ENCODE measurements at regions not wholly inside any gene's neighbourhood (a gene's known extent, or its start where the extent isn't known, plus 50 kb on each side); places are given as distances from the start of the nearest gene placed in this dataset.

- TF ChIP-seq ZSCAN29 (IDR thresholded peaks at IDR 0.05) (peak; percentile 8; the same call in 1 of the 2 replicates), EP300 (IDR thresholded peaks at IDR 0.05; ENCODE audit: borderline replicate concordance in 1 of 2, control insufficient read depth in 1 of 2, low read depth in 2 of 2, low read length in 2 of 2) (0 out of 4 replicates have a peak, but pooled peaks have one; percentile 18 to 30), ZBTB11 (CRISPR knock-in tag; IDR thresholded peaks at IDR 0.05) (no peak), TCF12 (IDR thresholded peaks at IDR 0.05; ENCODE audit: low read depth, low read length) (no peak), ZNF592 (IDR thresholded peaks at IDR 0.05) (no peak), POLR2A (IDR thresholded peaks at IDR 0.05; ENCODE audit: low read depth, low read length) (peak; percentile 59), RUNX3 (IDR thresholded peaks at IDR 0.05; ENCODE audit: low read length) (peak; percentile 94), SPI1 (IDR thresholded peaks at IDR 0.05; ENCODE audit: borderline replicate concordance, insufficient read depth, low read depth, low read length) (no peak), DPF2 (IDR thresholded peaks at IDR 0.05) (peak; percentile 82; the same call in 1 of the 2 replicates), FOXM1 (IDR thresholded peaks at IDR 0.05; ENCODE audit: low read depth, low read length) (peak; percentile 77; the same call in 1 of the 2 replicates), NR2F1 (conservative IDR thresholded peaks at IDR 0.05) (peak; percentile 67), MYC (IDR thresholded peaks at IDR 0.05; ENCODE audit: insufficient read depth, insufficient read length, insufficient replicate concordance, low read length, severe bottlenecking) (no peak), SUZ12 (IDR thresholded peaks at IDR 0.05; ENCODE audit: unreplicated experiment) (no peak), RCOR1 (conservative IDR thresholded peaks at IDR 0.05; ENCODE audit: low read depth, low read length) (no peak), BACH1 (IDR thresholded peaks at IDR 0.05; ENCODE audit: borderline replicate concordance) (no peak), MEF2A (IDR thresholded peaks at IDR 0.05; ENCODE audit: insufficient read depth, low read depth, low read length) (peak; percentile 80; the same call in 1 of the 2 replicates), GATAD2B (conservative IDR thresholded peaks at IDR 0.05; ENCODE audit: low read depth) (peak; percentile 42; the same call in 1 of the 2 replicates), ZNF687 (IDR thresholded peaks at IDR 0.05) (no peak)
These were observed 76.6 kb upstream of the TBCA start (continued) for GRCh38 chr5:77852514-77853352.
